SK-N-SH (cell line): ENCODE measurements at regions not wholly inside any gene's neighbourhood (a gene's known extent, or its start where the extent isn't known, plus 50 kb on each side); places are given as distances from the start of the nearest gene placed in this dataset.

Experiments
- CTCF ChIA-PET: fragments of 300-600, 350-600 bp; formaldehyde crosslinking; extraction: SDS; loops from one replicate; lab custom pipeline; 2021; lab: Yijun Ruan, JAX
- POLR2A ChIA-PET: fragments of 350-600 bp; sonication (Branson Sonifier 250); formaldehyde crosslinking; extraction: SDS; loops from one replicate; lab custom pipeline; 2020; ENCODE audit warnings: antibody characterized with exemption, inconsistent platforms; lab: Yijun Ruan, JAX
- DNase-seq: peaks from one replicate; pipeline ENCODE4 v3.0.0; 2012
- H2AFZ ChIP-seq: fragments of 200-600 bp; sonication (generic); 2 replicates; pipeline ENCODE4 v1.8.1; 2016; ENCODE audit warnings: antibody characterized with exemption, mild to moderate bottlenecking, low read depth
- H3F3A ChIP-seq: fragments of 200-600 bp; sonication (generic); replicated peaks from 2 replicates; pipeline ENCODE3; 2016; ENCODE audit warnings: antibody characterized with exemption, mild to moderate bottlenecking; ENCODE audit not compliant: insufficient read depth
- H3K27ac ChIP-seq, 2 experiments: fragments of 200-500 bp in 1 of 2; fragments of 200-600 bp in 1 of 2; sonication (Bioruptor generic) in 1 of 2; sonication (generic), shearing (Covaris generic) in 1 of 2; 2 replicates each; pipeline versions ENCODE4 v1.5.1 to v1.6.1; 2014 to 2016; ENCODE audit warnings: low read depth in 2 of 2, inconsistent platforms in 1 of 2, low read length in 1 of 2, mild to moderate bottlenecking in 1 of 2, mixed read lengths in 1 of 2
- H3K27me3 ChIP-seq: fragments of 200-600 bp; sonication (generic), shearing (Covaris generic); 2 replicates; pipeline ENCODE4 v1.6.1; 2016; ENCODE audit warnings: mixed run types; ENCODE audit not compliant: insufficient read depth
- H3K36me3 ChIP-seq, 2 experiments: fragments of 200-500 bp in 1 of 2; fragments of 200-600 bp in 1 of 2; sonication (Bioruptor generic) in 1 of 2; sonication (generic) in 1 of 2; replicated peaks in 1 of 2; 2 replicates each; pipeline versions ENCODE3 to v1.5.1; 2014 to 2016; ENCODE audit warnings: low read length in 1 of 2, mild to moderate bottlenecking in 1 of 2; ENCODE audit not compliant: insufficient read depth in 2 of 2, control insufficient read depth in 1 of 2
- H3K4me1 ChIP-seq, 2 experiments: fragments of 200-500 bp in 1 of 2; fragments of 200-600 bp in 1 of 2; sonication (Bioruptor generic) in 1 of 2; sonication (generic), shearing (Covaris generic) in 1 of 2; 2 replicates each; pipeline versions ENCODE4 v1.5.1 to v1.6.1; 2014 to 2016; ENCODE audit warnings: low read depth in 1 of 2, low read length in 1 of 2, mixed run types in 1 of 2; ENCODE audit not compliant: insufficient read depth in 2 of 2, control insufficient read depth in 1 of 2
- H3K4me2 ChIP-seq: fragments of 200-600 bp; sonication (generic), shearing (Covaris generic); 2 replicates; pipeline ENCODE4 v1.6.1; 2017; ENCODE audit warnings: mixed run types
- H3K4me3 ChIP-seq, 2 experiments: fragments of 200-500 bp in 1 of 2; fragments of 200-600 bp in 1 of 2; sonication (Bioruptor generic) in 1 of 2; sonication (generic), shearing (Covaris generic) in 1 of 2; 2 replicates each; pipeline versions ENCODE4 v1.5.1 to v1.8.1; 2014 to 2016; ENCODE audit warnings: low read depth in 2 of 2, inconsistent platforms in 1 of 2, low read length in 1 of 2, mild to moderate bottlenecking in 1 of 2, mixed read lengths in 1 of 2, moderate library complexity in 1 of 2
- H3K79me2 ChIP-seq: fragments of 200-600 bp; sonication (generic); 2 replicates; pipeline ENCODE4 v1.8.1; 2017; ENCODE audit warnings: mild to moderate bottlenecking; ENCODE audit not compliant: insufficient read depth
- H3K9ac ChIP-seq: fragments of 200-600 bp; sonication (generic); 2 replicates; pipeline ENCODE4 v1.6.1; 2017; ENCODE audit warnings: mixed run types
- H3K9me2 ChIP-seq: fragments of 200-600 bp; sonication (generic); 2 replicates; pipeline ENCODE4 v1.6.1; 2017; ENCODE audit warnings: mixed run types
- H3K9me3 ChIP-seq: fragments of 200-600 bp; sonication (generic); 2 replicates; pipeline ENCODE4 v1.6.1; 2017; ENCODE audit warnings: mixed run types, mild to moderate bottlenecking, moderate library complexity
- H4K20me1 ChIP-seq: fragments of 200-600 bp; sonication (generic); 2 replicates; pipeline ENCODE4 v1.6.1; 2017; ENCODE audit warnings: mild to moderate bottlenecking, mixed run types; ENCODE audit not compliant: insufficient read depth
- FOXJ3 ChIP-seq: sonication (generic); formaldehyde crosslinking; IDR thresholded peaks from 2 replicates; pipeline ENCODE4 v1.5.1; 2020; ENCODE audit warnings: mild to moderate bottlenecking, missing genetic modification reagents
- FOXM1 ChIP-seq: IDR thresholded peaks from 2 replicates; pipeline ENCODE4 v1.4.0; 2012; ENCODE audit warnings: low read depth, mild to moderate bottlenecking
- GATA2 ChIP-seq: sonication (generic); formaldehyde crosslinking; IDR thresholded peaks from 2 replicates; pipeline ENCODE4 v1.5.0; 2020; ENCODE audit warnings: mild to moderate bottlenecking, missing genetic modification reagents
- JUND ChIP-seq: IDR thresholded peaks from 2 replicates; pipeline ENCODE4 v1.4.0; 2012
- MXI1 ChIP-seq: IDR thresholded peaks from 2 replicates; pipeline ENCODE4 v1.6.1; 2012; ENCODE audit warnings: mild to moderate bottlenecking, low read depth, low read length, improper control_type of control experiment
- RAD21 ChIP-seq: IDR thresholded peaks from 2 replicates; pipeline ENCODE4 v1.6.1; 2012; ENCODE audit warnings: mild to moderate bottlenecking, low read length
- RFX5 ChIP-seq: IDR thresholded peaks from 2 replicates; pipeline ENCODE4 v1.6.1; 2012; ENCODE audit warnings: mild to moderate bottlenecking, improper control_type of control experiment, low read length
- TCF12 ChIP-seq: IDR thresholded peaks from 2 replicates; pipeline ENCODE4 v1.4.0; 2012
- YY1 ChIP-seq: IDR thresholded peaks from 2 replicates; pipeline ENCODE4 v1.4.0; 2012; ENCODE audit warnings: low read depth, mild to moderate bottlenecking
- WGBS: methylation state at CpG from one replicate; pipeline ENCODE4 v1.1.6; 2017; ENCODE audit warnings: low lambda C conversion rate; 5-methylcytosine and 5-hydroxymethylcytosine counted together
- TF ChIP-seq, protein P1 (sequence below): IDR thresholded peaks from 2 replicates; pipeline ENCODE4 v1.4.0; 2012; ENCODE audit warnings: low read depth, borderline replicate concordance
- TF ChIP-seq, protein P2 (sequence below): IDR thresholded peaks from 2 replicates; pipeline ENCODE4 v1.6.1; 2012; ENCODE audit warnings: mild to moderate bottlenecking, low read depth, low read length, moderate library complexity
- TF ChIP-seq, protein P3 (sequence below): IDR thresholded peaks from 2 replicates; pipeline ENCODE4 v1.4.0; 2012; ENCODE audit warnings: low read depth, borderline replicate concordance
- TF ChIP-seq, protein P4 (sequence below): fragments of 200-600 bp; sonication (generic); IDR thresholded peaks from 2 replicates; pipeline ENCODE4 v1.6.1; 2017; ENCODE audit warnings: antibody characterized with exemption, mild to moderate bottlenecking, moderate library complexity

DNA sequence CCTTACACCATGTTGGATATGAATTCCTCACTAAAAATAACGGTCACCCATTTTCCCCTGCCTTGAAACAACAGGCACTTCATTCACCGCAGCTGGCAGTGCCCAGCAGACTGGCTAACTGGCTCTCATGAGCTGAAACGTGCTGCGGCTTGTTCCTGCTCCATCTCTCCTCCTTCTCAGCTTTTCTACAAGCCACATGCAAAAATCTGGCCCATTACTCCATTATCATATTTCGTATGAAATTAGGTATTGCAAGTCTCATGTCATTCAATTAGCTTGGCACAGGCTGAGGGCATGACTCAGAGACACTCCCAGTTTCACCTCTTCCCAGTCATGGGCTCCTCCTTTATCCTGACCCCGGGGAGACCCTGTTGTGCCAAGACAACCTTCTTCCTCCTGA lies 60.0 kb downstream of the MAGEF1 start:
- Histone ChIP-seq H3K4me3 (no peak overlapping the region), H3K4me2 (no peak overlapping the region), H3F3A (no peaks in the 10 kb centered on the region), H3K4me1 (peaks cover 0 to 11% of the 10 kb centered on the region in 2 experiments; a peak in 1 of 4 replicates), H3K9ac (no peak overlapping the region), H3K9me3 (no peaks in the 10 kb centered on the region), H3K27me3 (no peaks in the 10 kb centered on the region), H3K79me2 (no peaks in the 10 kb centered on the region), H2AFZ (no peak overlapping the region), H3K27ac (no peak overlapping the region), H3K9me2 (no peaks in the 10 kb centered on the region), H3K36me3 (no peaks in the 10 kb centered on the region), H4K20me1 (no peaks in the 10 kb centered on the region)
- DNase-seq: no peak
- 79% methylated on average over 6 of the region's 6 CpGs for WGBS
- TF ChIP-seq, protein P1, sequence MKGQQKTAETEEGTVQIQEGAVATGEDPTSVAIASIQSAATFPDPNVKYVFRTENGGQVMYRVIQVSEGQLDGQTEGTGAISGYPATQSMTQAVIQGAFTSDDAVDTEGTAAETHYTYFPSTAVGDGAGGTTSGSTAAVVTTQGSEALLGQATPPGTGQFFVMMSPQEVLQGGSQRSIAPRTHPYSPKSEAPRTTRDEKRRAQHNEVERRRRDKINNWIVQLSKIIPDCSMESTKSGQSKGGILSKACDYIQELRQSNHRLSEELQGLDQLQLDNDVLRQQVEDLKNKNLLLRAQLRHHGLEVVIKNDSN: no peak
- TF ChIP-seq GATA2 (CRISPR knock-in tag) (no peak), FOXM1 (no peak), FOXJ3 (CRISPR knock-in tag) (no peak), TCF12 (no peak), RAD21 (no peak), YY1 (no peak), JUND (no peak), RFX5 (no peak), MXI1 (no peak)
- TF ChIP-seq, protein P2, sequence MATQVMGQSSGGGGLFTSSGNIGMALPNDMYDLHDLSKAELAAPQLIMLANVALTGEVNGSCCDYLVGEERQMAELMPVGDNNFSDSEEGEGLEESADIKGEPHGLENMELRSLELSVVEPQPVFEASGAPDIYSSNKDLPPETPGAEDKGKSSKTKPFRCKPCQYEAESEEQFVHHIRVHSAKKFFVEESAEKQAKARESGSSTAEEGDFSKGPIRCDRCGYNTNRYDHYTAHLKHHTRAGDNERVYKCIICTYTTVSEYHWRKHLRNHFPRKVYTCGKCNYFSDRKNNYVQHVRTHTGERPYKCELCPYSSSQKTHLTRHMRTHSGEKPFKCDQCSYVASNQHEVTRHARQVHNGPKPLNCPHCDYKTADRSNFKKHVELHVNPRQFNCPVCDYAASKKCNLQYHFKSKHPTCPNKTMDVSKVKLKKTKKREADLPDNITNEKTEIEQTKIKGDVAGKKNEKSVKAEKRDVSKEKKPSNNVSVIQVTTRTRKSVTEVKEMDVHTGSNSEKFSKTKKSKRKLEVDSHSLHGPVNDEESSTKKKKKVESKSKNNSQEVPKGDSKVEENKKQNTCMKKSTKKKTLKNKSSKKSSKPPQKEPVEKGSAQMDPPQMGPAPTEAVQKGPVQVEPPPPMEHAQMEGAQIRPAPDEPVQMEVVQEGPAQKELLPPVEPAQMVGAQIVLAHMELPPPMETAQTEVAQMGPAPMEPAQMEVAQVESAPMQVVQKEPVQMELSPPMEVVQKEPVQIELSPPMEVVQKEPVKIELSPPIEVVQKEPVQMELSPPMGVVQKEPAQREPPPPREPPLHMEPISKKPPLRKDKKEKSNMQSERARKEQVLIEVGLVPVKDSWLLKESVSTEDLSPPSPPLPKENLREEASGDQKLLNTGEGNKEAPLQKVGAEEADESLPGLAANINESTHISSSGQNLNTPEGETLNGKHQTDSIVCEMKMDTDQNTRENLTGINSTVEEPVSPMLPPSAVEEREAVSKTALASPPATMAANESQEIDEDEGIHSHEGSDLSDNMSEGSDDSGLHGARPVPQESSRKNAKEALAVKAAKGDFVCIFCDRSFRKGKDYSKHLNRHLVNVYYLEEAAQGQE: no peak
- TF ChIP-seq, protein P3, sequence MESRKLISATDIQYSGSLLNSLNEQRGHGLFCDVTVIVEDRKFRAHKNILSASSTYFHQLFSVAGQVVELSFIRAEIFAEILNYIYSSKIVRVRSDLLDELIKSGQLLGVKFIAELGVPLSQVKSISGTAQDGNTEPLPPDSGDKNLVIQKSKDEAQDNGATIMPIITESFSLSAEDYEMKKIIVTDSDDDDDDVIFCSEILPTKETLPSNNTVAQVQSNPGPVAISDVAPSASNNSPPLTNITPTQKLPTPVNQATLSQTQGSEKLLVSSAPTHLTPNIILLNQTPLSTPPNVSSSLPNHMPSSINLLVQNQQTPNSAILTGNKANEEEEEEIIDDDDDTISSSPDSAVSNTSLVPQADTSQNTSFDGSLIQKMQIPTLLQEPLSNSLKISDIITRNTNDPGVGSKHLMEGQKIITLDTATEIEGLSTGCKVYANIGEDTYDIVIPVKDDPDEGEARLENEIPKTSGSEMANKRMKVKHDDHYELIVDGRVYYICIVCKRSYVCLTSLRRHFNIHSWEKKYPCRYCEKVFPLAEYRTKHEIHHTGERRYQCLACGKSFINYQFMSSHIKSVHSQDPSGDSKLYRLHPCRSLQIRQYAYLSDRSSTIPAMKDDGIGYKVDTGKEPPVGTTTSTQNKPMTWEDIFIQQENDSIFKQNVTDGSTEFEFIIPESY: no peak
- ChIA-PET CTCF (interaction anchor here (0.7 to 1.4 kb wide), 2 partner anchors 25 to 41 kb away, joined by 3 read pairs; no protein-coding TSS in a partner anchor), POLR2A (no interaction called here)

DNA sequence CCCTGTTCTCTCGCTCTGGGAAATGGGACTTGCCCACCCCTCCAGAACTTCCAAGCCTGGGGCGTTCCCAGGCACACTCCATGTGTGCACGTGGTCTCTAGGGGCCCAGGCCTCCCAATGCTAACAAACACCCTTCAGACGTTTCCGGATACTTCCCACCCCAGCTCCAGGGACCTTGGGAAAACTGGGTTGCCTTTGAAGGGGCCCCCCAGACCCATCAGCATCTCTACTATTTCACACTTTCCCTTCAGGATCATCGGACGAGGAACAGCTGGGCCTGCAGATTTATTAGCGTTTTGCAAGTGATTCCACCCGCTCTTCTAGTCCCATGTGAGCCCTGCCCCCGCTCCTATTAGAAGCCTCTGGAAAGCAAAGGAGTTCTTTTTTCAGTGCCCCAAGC lies 63.2 kb downstream of the MAGEF1 start:
- no peaks in the 10 kb centered on the region for H3K9me3 ChIP-seq
- H3F3A ChIP-seq: no peaks in the 10 kb centered on the region
- no peaks in the 10 kb centered on the region for H3K79me2 ChIP-seq
- H3K36me3 ChIP-seq: no peaks in the 10 kb centered on the region
- ChIA-PET POLR2A (no interaction called here), CTCF (interaction anchor here (2.4 kb wide), 1 partner anchor 78 kb away, joined by 7 read pairs; no protein-coding TSS in a partner anchor)
- H4K20me1 ChIP-seq: no peaks in the 10 kb centered on the region
- H3K9ac ChIP-seq: no peak overlapping the region
- no peak overlapping the region for H3K4me3 ChIP-seq
- H3K4me1 ChIP-seq: peaks cover 0 to 16% of the 10 kb centered on the region in 2 experiments; a peak in 1 of 4 replicates
- no peak overlapping the region for H3K27ac ChIP-seq
- H3K27me3 ChIP-seq: no peaks in the 10 kb centered on the region
- 90% methylated on average over 7 of the region's 10 CpGs for WGBS
- no peak overlapping the region for H2AFZ ChIP-seq
- H3K4me2 ChIP-seq: no peak overlapping the region
- TF ChIP-seq, protein P3: no peak
- TF ChIP-seq, protein P4, sequence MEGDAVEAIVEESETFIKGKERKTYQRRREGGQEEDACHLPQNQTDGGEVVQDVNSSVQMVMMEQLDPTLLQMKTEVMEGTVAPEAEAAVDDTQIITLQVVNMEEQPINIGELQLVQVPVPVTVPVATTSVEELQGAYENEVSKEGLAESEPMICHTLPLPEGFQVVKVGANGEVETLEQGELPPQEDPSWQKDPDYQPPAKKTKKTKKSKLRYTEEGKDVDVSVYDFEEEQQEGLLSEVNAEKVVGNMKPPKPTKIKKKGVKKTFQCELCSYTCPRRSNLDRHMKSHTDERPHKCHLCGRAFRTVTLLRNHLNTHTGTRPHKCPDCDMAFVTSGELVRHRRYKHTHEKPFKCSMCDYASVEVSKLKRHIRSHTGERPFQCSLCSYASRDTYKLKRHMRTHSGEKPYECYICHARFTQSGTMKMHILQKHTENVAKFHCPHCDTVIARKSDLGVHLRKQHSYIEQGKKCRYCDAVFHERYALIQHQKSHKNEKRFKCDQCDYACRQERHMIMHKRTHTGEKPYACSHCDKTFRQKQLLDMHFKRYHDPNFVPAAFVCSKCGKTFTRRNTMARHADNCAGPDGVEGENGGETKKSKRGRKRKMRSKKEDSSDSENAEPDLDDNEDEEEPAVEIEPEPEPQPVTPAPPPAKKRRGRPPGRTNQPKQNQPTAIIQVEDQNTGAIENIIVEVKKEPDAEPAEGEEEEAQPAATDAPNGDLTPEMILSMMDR: no peak
- no peaks in the 10 kb centered on the region for H3K9me2 ChIP-seq
- no peak for DNase-seq
